Activated T-helper 1 cell treated with anti-CD3 and anti-CD28 coated beads, Interleukin-12 subunit alpha, Interleukin-12 subunit beta, Interleukin-2, Interleukin-4 antibody, amounts not matched to agents 30 ng/mL and 10 ng/mL and 1 ng/mL, durations not matched to agents 14 hours and 24 hours and 36 hours (primary cell): ENCODE measurements at regions not wholly inside any gene's neighbourhood (a gene's known extent, or its start where the extent isn't known, plus 50 kb on each side); places are given as distances from the start of the nearest gene placed in this dataset.
"Not testable (repeated sequence)": the region's sequence is repeated elsewhere in the genome, so short reads cannot be mapped to it uniquely, and the experiment has no call there.

Experiments used
- DNase-seq: peaks from one replicate; pipeline ENCODE4 v3.0.0; 2021; ENCODE audit warnings: low spot score
- H3K27ac Mint-ChIP-seq: one replicate; pipeline ENCODE4 v1.8.0; 2021; ENCODE audit warnings: mild to moderate bottlenecking, mixed read lengths
- H3K27me3 Mint-ChIP-seq: one replicate; pipeline ENCODE4 v1.8.0; 2022; ENCODE audit warnings: mild to moderate bottlenecking, moderate library complexity, mixed read lengths; ENCODE audit not compliant: insufficient read depth
- H3K36me3 Mint-ChIP-seq: one replicate; pipeline ENCODE4 v1.8.0; 2021; ENCODE audit warnings: low read depth, mixed read lengths
- H3K4me1 Mint-ChIP-seq: one replicate; pipeline ENCODE4 v1.8.0; 2021; ENCODE audit warnings: low read depth, mixed read lengths
- H3K4me3 Mint-ChIP-seq: one replicate; pipeline ENCODE4 v1.8.0; 2021; ENCODE audit warnings: mild to moderate bottlenecking, moderate library complexity, mixed read lengths
- H3K9me3 Mint-ChIP-seq: one replicate; pipeline ENCODE4 v1.8.0; 2021; ENCODE audit warnings: mixed read lengths
- intact Hi-C: fragments of 100-400 bp; cut with micrococcal nuclease; formaldehyde crosslinking; loops from one replicate; pipeline ENCODE4 v1.15.1; 2024

GRCh38 chr14:83053022-83053710 is 1519.5 kb upstream of the SEL1L start:
- Mint-ChIP-seq H3K27ac (no peak overlapping the region), H3K36me3 (no peaks in the 10 kb centered on the region), H3K9me3 (peaks cover 19% of the 10 kb centered on the region), H3K4me3 (no peak overlapping the region), H3K27me3 (no peaks in the 10 kb centered on the region), H3K4me1 (no peaks in the 10 kb centered on the region)
- no peak for DNase-seq
- intact Hi-C loops, result no loop called here

DNA sequence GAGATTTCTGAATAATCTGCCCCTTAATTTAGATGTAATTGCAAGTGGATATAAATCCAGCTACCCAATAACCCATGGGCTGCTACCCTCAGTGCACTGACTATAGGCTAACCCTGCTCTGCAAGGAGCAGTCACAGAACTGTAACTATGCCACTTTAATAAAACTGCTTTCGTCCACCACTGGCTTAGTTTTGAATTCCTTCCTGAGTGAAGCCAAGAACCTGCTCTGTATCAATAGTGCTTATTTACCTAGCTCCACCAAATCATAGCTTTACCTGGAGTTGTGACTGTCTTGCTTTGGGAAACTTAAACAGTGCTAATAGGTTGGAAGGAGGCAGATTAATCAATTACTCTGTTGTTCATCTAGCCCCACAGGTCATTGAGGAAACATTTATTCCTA is 1524.4 kb upstream of the SEL1L start:
- Mint-ChIP-seq H3K9me3 (peaks cover 19% of the 10 kb centered on the region), H3K27me3 (no peaks in the 10 kb centered on the region), H3K36me3 (no peaks in the 10 kb centered on the region), H3K4me3 (no peak overlapping the region), H3K27ac (no peak overlapping the region), H3K4me1 (no peaks in the 10 kb centered on the region)
- DNase-seq, result no peak
- intact Hi-C loops, result no loop called here

GRCh38 chr14:83071888-83072501 is 1538.3 kb upstream of the SEL1L start:
- intact Hi-C loops, result no loop called here
- Mint-ChIP-seq H3K27ac (no peak overlapping the region), H3K36me3 (no peaks in the 10 kb centered on the region)

DNA sequence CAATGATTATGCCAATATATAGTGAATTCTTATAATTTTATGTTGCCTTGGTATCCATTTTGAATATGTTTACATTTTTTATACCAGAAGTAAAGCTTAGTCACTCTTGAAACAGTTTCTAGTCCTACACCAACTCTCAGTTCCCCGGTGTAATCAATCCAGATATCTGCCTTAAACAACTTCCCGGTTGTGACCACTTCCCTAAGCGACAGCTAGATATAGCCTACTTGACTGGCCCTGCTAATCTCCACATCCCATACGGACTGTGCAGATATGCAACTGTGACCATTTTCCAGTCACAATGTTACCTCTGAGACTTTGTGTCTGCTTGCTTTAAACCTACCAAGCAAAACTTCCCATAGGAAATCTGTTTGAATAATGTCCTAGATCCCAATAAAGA is 1551.5 kb upstream of the SEL1L start:
- no peak overlapping the region for H3K27ac Mint-ChIP-seq
- DNase-seq, result no peak
- no peak overlapping the region for H3K4me3 Mint-ChIP-seq
- no peaks in the 10 kb centered on the region for H3K27me3 Mint-ChIP-seq
- intact Hi-C loops, result no loop called here
- no peaks in the 10 kb centered on the region for H3K9me3 Mint-ChIP-seq
- H3K36me3 Mint-ChIP-seq, result no peaks in the 10 kb centered on the region
- H3K4me1 Mint-ChIP-seq, result no peaks in the 10 kb centered on the region

More at GRCh38 chr14:83071888-83072501, 1538.3 kb upstream of the SEL1L start:
- DNase-seq, result no peak
- no peaks in the 10 kb centered on the region for H3K27me3 Mint-ChIP-seq
- H3K4me3 Mint-ChIP-seq, result no peak overlapping the region
- no peaks in the 10 kb centered on the region for H3K4me1 Mint-ChIP-seq
- peaks cover 7% of the 10 kb centered on the region for H3K9me3 Mint-ChIP-seq

- DNase-seq, result no peak
- Mint-ChIP-seq H3K4me3 (no peak overlapping the region), H3K36me3 (no peaks in the 10 kb centered on the region), H3K4me1 (no peaks in the 10 kb centered on the region), H3K27me3 (no peaks in the 10 kb centered on the region), H3K9me3 (no peaks in the 10 kb centered on the region), H3K27ac (no peak overlapping the region)
- intact Hi-C loops, result no loop called here
Observed at GRCh38 chr14:83085725-83086124, 1552.1 kb upstream of the SEL1L start.

GRCh38 chr14:83091991-83092956 is 1558.6 kb upstream of the SEL1L start:
- H3K9me3 Mint-ChIP-seq, H3K27ac Mint-ChIP-seq, H3K4me1 Mint-ChIP-seq, intact Hi-C loops, H3K36me3 Mint-ChIP-seq, H3K4me3 Mint-ChIP-seq, H3K27me3 Mint-ChIP-seq, DNase-seq: not testable (repeated sequence)

DNA sequence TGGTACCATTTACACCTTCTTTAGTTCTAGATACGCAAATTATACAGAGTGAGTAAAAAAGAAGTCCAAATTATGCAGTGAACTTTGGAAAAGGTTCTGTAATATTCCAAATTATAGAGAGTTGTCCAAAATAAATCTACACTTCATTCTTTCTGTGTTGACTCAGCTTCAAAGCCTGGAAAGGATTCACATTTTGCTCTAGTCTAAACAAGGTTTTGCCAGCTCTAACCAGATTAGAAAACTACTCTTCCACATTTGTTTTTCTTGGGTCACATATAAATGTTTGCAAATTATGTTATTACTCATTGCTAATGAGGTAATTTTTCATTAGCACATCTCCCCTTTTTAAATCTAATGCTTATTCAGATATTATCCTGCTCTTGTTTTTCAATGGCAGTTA is 1562.4 kb upstream of the SEL1L start:
- no peak overlapping the region for H3K27ac Mint-ChIP-seq
- H3K36me3 Mint-ChIP-seq, result no peaks in the 10 kb centered on the region
- intact Hi-C loops, result no loop called here
- H3K4me1 Mint-ChIP-seq, result no peaks in the 10 kb centered on the region
- peaks cover 3% of the 10 kb centered on the region for H3K9me3 Mint-ChIP-seq
- H3K4me3 Mint-ChIP-seq, result no peak overlapping the region
- no peak for DNase-seq
- H3K27me3 Mint-ChIP-seq, result no peaks in the 10 kb centered on the region

GRCh38 chr14:83101846-83102245 is 1568.2 kb upstream of the SEL1L start:
- Mint-ChIP-seq H3K36me3 (no peaks in the 10 kb centered on the region), H3K27me3 (no peaks in the 10 kb centered on the region), H3K27ac (no peak overlapping the region), H3K4me3 (no peak overlapping the region), H3K9me3 (peaks cover 8% of the 10 kb centered on the region), H3K4me1 (no peaks in the 10 kb centered on the region)
- intact Hi-C loops, result no loop called here
- DNase-seq, result no peak

- H3K4me3 Mint-ChIP-seq, result no peak overlapping the region
- no peak overlapping the region for H3K27ac Mint-ChIP-seq
- intact Hi-C loops, result no loop called here
- H3K36me3 Mint-ChIP-seq, result no peaks in the 10 kb centered on the region
- no peaks in the 10 kb centered on the region for H3K27me3 Mint-ChIP-seq
- no peaks in the 10 kb centered on the region for H3K4me1 Mint-ChIP-seq
- no peak for DNase-seq
- H3K9me3 Mint-ChIP-seq, result peaks cover 3% of the 10 kb centered on the region
Observed at GRCh38 chr14:83118029-83118428, 1584.4 kb upstream of the SEL1L start.

DNA sequence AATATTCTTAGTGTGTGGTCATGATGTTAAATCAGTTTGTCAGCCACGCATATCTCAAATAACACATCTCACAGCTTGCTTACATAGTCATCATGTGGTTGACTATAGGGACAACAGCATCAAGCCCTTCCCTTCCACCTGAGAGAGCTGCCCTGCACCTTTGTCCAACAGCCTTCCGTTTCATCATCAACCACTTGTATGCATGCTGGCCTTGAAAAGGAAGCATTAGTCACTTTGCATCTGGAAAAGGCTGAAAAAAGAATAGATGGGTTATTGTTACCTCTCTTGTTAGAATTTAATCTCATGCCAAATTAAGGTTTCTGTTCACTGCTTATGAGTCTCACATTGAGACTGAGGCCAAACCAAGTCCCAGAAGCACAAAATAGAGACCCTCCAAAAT is 1586.5 kb upstream of the SEL1L start:
- H3K27ac Mint-ChIP-seq, result no peak overlapping the region
- intact Hi-C loops, result no loop called here
- no peaks in the 10 kb centered on the region for H3K27me3 Mint-ChIP-seq
- H3K9me3 Mint-ChIP-seq, result peaks cover 5% of the 10 kb centered on the region
- no peak overlapping the region for H3K4me3 Mint-ChIP-seq
- no peak for DNase-seq
- no peaks in the 10 kb centered on the region for H3K36me3 Mint-ChIP-seq
- H3K4me1 Mint-ChIP-seq, result no peaks in the 10 kb centered on the region

- H3K27ac Mint-ChIP-seq, result no peak overlapping the region
- H3K36me3 Mint-ChIP-seq, result no peaks in the 10 kb centered on the region
- H3K4me3 Mint-ChIP-seq, result no peak overlapping the region
- H3K4me1 Mint-ChIP-seq, result no peaks in the 10 kb centered on the region
- no peaks in the 10 kb centered on the region for H3K27me3 Mint-ChIP-seq
- intact Hi-C loops, result no loop called here
- H3K9me3 Mint-ChIP-seq, result peaks cover 29% of the 10 kb centered on the region
- no peak for DNase-seq
Observed at GRCh38 chr14:83126076-83126475, 1592.4 kb upstream of the SEL1L start.

- no peak overlapping the region for H3K4me3 Mint-ChIP-seq
- H3K4me1 Mint-ChIP-seq, result no peaks in the 10 kb centered on the region
- no peaks in the 10 kb centered on the region for H3K36me3 Mint-ChIP-seq
- peaks cover 31% of the 10 kb centered on the region for H3K9me3 Mint-ChIP-seq
- DNase-seq, result no peak
- no peak overlapping the region for H3K27ac Mint-ChIP-seq
- H3K27me3 Mint-ChIP-seq, result no peaks in the 10 kb centered on the region
- intact Hi-C loops, result no loop called here
Observed at GRCh38 chr14:83128783-83129182, 1595.1 kb upstream of the SEL1L start.

DNA sequence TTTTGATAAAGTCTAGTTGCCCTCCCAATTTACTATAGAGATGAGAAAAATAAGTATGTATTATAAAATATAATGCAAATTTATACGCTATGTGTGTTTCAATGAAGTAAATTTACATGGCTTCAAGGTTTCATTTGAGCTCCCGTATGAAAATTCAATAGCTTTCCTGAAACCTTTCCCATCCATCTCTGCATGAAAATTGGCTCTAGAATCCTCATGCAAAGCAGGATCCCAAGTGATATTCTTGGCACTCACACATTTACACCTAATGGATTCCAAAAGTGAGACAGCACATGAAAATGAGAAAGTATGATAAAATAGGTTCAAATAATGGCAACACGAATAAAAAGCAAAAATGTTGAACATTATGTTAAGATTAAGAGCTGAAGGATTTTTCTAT is 1595.8 kb upstream of the SEL1L start:
- DNase-seq, result no peak
- intact Hi-C loops, result no loop called here
- no peaks in the 10 kb centered on the region for H3K36me3 Mint-ChIP-seq

More for the DNA sequence above, 1595.8 kb upstream of the SEL1L start:
- peaks cover 31% of the 10 kb centered on the region for H3K9me3 Mint-ChIP-seq
- H3K4me3 Mint-ChIP-seq, result no peak overlapping the region
- H3K27me3 Mint-ChIP-seq, result no peaks in the 10 kb centered on the region
- H3K27ac Mint-ChIP-seq, result no peak overlapping the region
- H3K4me1 Mint-ChIP-seq, result no peaks in the 10 kb centered on the region
